KMS-11 (cell line): ENCODE measurements at regions not wholly inside any gene's neighbourhood (a gene's known extent, or its start where the extent isn't known, plus 50 kb on each side); places are given as distances from the start of the nearest gene placed in this dataset.

Experiments
- H2AFZ ChIP-seq: fragments of 200-600 bp; sonication (generic); 2 replicates; pipeline ENCODE4 v1.6.1; 2016; ENCODE audit warnings: antibody characterized with exemption, mixed run types, low read depth
- H3K27ac ChIP-seq: fragments of 200-600 bp; sonication (generic); 2 replicates; pipeline ENCODE4 v1.6.1; 2016; ENCODE audit warnings: mild to moderate bottlenecking, mixed run types
- H3K27me3 ChIP-seq: fragments of 200-600 bp; sonication (generic); 2 replicates; pipeline ENCODE4 v1.6.1; 2017; ENCODE audit warnings: mild to moderate bottlenecking, low read depth, mixed run types, moderate library complexity; ENCODE audit not compliant: insufficient read depth
- H3K36me3 ChIP-seq: fragments of 200-600 bp; sonication (generic); 2 replicates; pipeline ENCODE4 v1.6.1; 2017; ENCODE audit warnings: mild to moderate bottlenecking, mixed run types; ENCODE audit not compliant: insufficient read depth
- H3K4me1 ChIP-seq: fragments of 200-600 bp; sonication (generic); 2 replicates; pipeline ENCODE4 v1.6.1; 2016; ENCODE audit warnings: mild to moderate bottlenecking, low read depth, mixed run types; ENCODE audit not compliant: poor library complexity, severe bottlenecking
- H3K4me2 ChIP-seq: fragments of 200-600 bp; sonication (generic); 2 replicates; pipeline ENCODE4 v1.7.0; 2016; ENCODE audit warnings: mild to moderate bottlenecking, mixed run types
- H3K4me3 ChIP-seq: fragments of 200-600 bp; sonication (generic); IDR thresholded peaks from 2 replicates; pipeline ENCODE4 v1.6.1; 2017; ENCODE audit warnings: low read depth, low read length, mixed read lengths; ENCODE audit not compliant: insufficient read depth
- H3K79me2 ChIP-seq: fragments of 200-600 bp; sonication (generic); 2 replicates; pipeline ENCODE4 v1.6.1; 2016; ENCODE audit warnings: low read depth, mixed run types; ENCODE audit not compliant: insufficient read depth
- H3K9ac ChIP-seq: fragments of 200-600 bp; sonication (generic); 2 replicates; pipeline ENCODE4 v1.6.1; 2016; ENCODE audit warnings: mild to moderate bottlenecking, mixed run types
- H4K20me1 ChIP-seq: fragments of 200-600 bp; sonication (generic); 2 replicates; pipeline ENCODE4 v1.6.1; 2016; ENCODE audit warnings: mild to moderate bottlenecking, mixed run types; ENCODE audit not compliant: insufficient read depth
- TF ChIP-seq, protein P1 (sequence below): fragments of 200-600 bp; sonication (generic); conservative IDR thresholded peaks from 2 replicates; pipeline ENCODE4 v1.6.1; 2017; ENCODE audit warnings: low read depth, mild to moderate bottlenecking, antibody characterized with exemption, low read length, moderate library complexity, mixed read lengths

DNA sequence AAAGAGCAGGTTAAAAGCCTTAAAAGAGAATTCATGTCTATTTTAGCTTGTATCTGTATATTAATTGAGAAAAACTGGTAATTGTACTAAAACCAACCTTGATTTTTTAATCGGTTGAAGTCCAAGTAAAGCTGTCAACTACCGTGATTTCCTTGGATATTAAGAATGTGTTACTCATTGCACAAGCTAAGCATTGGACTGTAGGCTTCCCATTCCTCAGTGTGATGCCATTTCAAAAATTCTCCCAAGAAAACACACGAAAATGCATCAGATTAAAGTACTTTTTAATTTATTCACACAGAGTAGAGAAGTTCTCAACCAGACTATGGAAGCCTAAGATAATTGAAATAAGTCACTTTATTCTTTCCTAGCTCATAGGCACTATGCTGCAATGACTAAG lies 761.4 kb upstream of the TYRP1 start:
- Histone ChIP-seq H3K9ac (no peak overlapping the region), H2AFZ (no peak overlapping the region), H3K27ac (no peak overlapping the region), H3K79me2 (no peaks in the 10 kb centered on the region), H3K4me3 (no peak overlapping the region), H3K4me1 (peaks cover 6% of the 10 kb centered on the region), H4K20me1 (no peaks in the 10 kb centered on the region), H3K4me2 (no peak overlapping the region), H3K27me3 (no peaks in the 10 kb centered on the region), H3K36me3 (no peaks in the 10 kb centered on the region)
- TF ChIP-seq, protein P1, sequence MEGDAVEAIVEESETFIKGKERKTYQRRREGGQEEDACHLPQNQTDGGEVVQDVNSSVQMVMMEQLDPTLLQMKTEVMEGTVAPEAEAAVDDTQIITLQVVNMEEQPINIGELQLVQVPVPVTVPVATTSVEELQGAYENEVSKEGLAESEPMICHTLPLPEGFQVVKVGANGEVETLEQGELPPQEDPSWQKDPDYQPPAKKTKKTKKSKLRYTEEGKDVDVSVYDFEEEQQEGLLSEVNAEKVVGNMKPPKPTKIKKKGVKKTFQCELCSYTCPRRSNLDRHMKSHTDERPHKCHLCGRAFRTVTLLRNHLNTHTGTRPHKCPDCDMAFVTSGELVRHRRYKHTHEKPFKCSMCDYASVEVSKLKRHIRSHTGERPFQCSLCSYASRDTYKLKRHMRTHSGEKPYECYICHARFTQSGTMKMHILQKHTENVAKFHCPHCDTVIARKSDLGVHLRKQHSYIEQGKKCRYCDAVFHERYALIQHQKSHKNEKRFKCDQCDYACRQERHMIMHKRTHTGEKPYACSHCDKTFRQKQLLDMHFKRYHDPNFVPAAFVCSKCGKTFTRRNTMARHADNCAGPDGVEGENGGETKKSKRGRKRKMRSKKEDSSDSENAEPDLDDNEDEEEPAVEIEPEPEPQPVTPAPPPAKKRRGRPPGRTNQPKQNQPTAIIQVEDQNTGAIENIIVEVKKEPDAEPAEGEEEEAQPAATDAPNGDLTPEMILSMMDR: no peak

DNA sequence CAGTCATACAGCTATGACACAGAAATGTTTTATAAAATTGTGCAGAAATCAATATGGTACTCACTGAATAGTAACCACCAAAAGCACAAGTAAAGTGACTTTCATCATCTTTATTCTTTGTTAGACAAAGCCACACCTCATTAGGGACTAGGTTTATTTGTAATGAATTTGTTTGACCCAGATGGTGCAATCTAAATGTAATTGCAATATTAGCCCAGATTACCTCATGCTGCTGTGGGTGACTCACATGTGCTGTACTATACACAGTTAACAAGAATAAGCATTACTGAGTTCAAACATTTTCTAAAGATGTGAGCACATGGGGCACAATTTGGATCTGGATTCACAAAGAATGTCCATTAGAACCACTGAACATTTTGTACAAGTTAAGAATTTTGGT lies 759.3 kb upstream of the TYRP1 start:
- H3K4me2 ChIP-seq: no peak overlapping the region
- no peaks in the 10 kb centered on the region for H3K36me3 ChIP-seq
- H4K20me1 ChIP-seq: no peaks in the 10 kb centered on the region
- no peaks in the 10 kb centered on the region for H3K27me3 ChIP-seq
- H3K4me3 ChIP-seq: no peak overlapping the region
- TF ChIP-seq, protein P1: no peak
- peaks cover 6% of the 10 kb centered on the region for H3K4me1 ChIP-seq
- no peak overlapping the region for H3K9ac ChIP-seq
- H3K27ac ChIP-seq: no peak overlapping the region
- no peaks in the 10 kb centered on the region for H3K79me2 ChIP-seq
- no peak overlapping the region for H2AFZ ChIP-seq

DNA sequence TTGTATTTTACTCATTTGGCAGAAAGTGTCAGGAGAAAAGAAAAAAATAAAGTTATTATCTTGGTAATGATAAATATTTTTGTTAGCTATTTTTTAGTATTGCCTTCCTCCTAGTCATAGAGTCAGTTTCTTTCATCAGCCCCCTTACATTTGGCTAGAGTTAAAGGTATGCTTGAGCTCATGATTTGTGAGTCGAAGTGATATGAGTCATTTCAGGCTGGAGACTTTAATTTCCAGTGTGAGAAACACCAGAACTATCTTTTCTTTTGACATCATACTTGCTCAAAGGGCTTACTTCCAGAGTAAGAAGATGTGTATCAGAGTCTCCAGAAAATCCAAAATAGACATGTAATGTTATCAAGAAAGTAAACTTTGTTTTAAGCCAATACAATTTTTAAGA lies 746.7 kb upstream of the TYRP1 start:
- H3K27me3 ChIP-seq: no peaks in the 10 kb centered on the region

DNA sequence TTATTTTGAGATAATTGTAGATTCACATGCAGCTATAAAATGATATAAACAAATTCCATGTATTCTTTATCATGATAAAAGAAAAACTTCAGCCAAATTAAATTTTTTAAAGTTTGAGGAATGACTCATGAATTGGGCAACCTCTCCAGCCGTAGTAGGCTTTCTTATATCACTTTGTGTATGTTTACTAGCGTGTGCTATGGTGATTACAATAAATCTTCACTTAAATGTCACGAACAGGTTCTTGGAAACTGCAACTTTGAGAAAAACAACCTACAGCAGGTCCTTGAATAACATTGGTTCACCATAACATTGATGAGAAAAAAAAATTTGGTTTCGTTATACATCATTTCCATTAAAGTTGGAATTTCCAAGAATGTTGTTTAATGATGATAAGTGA lies 730.9 kb upstream of the TYRP1 start:
- Histone ChIP-seq H4K20me1 (no peaks in the 10 kb centered on the region), H3K36me3 (no peaks in the 10 kb centered on the region), H3K4me3 (no peak overlapping the region), H3K27ac (no peak overlapping the region), H3K9ac (no peak overlapping the region), H3K4me1 (no peaks in the 10 kb centered on the region), H3K27me3 (no peaks in the 10 kb centered on the region), H2AFZ (no peak overlapping the region), H3K4me2 (no peak overlapping the region), H3K79me2 (no peaks in the 10 kb centered on the region)
- TF ChIP-seq, protein P1: no peak

More for the DNA sequence above, 746.7 kb upstream of the TYRP1 start:
- no peak overlapping the region for H3K4me2 ChIP-seq
- no peaks in the 10 kb centered on the region for H3K79me2 ChIP-seq
- no peak overlapping the region for H3K27ac ChIP-seq
- H3K9ac ChIP-seq: no peak overlapping the region
- TF ChIP-seq, protein P1: no peak
- no peaks in the 10 kb centered on the region for H4K20me1 ChIP-seq
- H3K4me3 ChIP-seq: no peak overlapping the region
- H3K4me1 ChIP-seq: no peaks in the 10 kb centered on the region
- no peaks in the 10 kb centered on the region for H3K36me3 ChIP-seq
- no peak overlapping the region for H2AFZ ChIP-seq
